Activated naive CD4-positive, alpha-beta T cell treated with anti-CD3 and anti-CD28 coated beads, Interleukin-2, amount 50 U/mL, for 24 hours (primary cell): ENCODE measurements at regions not wholly inside any gene's neighbourhood (a gene's known extent, or its start where the extent isn't known, plus 50 kb on each side); places are given as distances from the start of the nearest gene placed in this dataset.
"Not testable (repeated sequence)": the region's sequence is repeated elsewhere in the genome, so short reads cannot be mapped to it uniquely, and the experiment has no call there.

Experiments
- H3K27ac Mint-ChIP-seq: one replicate; pipeline ENCODE4 v1.8.0; 2021; ENCODE audit warnings: mild to moderate bottlenecking, mixed read lengths
- H3K27me3 Mint-ChIP-seq: one replicate; pipeline ENCODE4 v1.8.0; 2021; ENCODE audit warnings: mixed read lengths
- H3K36me3 Mint-ChIP-seq: one replicate; pipeline ENCODE4 v1.8.0; 2021; ENCODE audit warnings: mixed read lengths
- H3K4me1 Mint-ChIP-seq: one replicate; pipeline ENCODE4 v1.8.0; 2021; ENCODE audit warnings: mixed read lengths
- H3K4me3 Mint-ChIP-seq: one replicate; pipeline ENCODE4 v1.8.0; 2021; ENCODE audit warnings: mild to moderate bottlenecking, mixed read lengths
- H3K9me3 Mint-ChIP-seq: one replicate; pipeline ENCODE4 v1.8.0; 2021; ENCODE audit warnings: mixed read lengths

DNA sequence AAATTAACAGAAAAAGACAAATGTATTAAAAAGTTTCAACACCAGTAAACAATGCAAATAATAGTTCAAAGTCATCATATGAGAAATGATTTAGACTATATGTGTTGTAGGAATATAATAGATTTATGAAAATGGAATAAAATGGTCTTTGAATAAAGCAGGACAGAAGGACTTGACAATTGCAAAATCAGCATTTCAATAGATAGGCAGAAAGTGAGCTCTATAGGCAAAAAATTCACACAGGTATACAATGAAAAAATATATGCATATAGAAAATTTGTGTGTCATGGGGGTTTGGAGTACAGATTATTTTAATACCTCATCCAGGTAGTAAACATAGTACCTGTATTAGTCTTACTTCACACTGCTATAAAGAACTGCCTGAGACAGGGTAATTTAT lies 571.1 kb upstream of the EYS start:
- Mint-ChIP-seq H3K9me3 (no peaks in the 10 kb centered on the region), H3K36me3 (no peaks in the 10 kb centered on the region), H3K27ac (no peak overlapping the region), H3K4me3 (no peak overlapping the region), H3K27me3 (no peaks in the 10 kb centered on the region), H3K4me1 (no peaks in the 10 kb centered on the region)

DNA sequence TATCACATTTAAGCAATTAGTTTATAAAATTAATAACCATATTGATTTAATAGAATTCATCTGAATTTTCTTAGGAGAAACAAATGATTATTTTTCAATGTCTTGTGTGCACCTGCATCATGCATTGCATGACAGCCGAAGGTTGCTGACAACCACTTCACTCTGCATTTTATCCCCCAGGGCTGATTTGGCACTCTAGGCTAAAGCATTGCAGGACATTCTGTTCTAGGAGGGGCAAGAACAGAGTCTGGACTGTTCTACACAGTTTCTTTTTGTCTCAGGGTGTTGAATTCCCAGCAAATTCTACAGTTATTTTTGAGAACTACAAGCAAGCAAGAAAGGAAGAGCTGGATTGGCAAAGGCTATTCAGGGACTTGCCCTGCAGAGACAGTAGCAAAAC lies 570.4 kb upstream of the EYS start:
- Mint-ChIP-seq H3K4me3 (no peak overlapping the region), H3K4me1 (no peaks in the 10 kb centered on the region), H3K9me3 (no peaks in the 10 kb centered on the region), H3K36me3 (no peaks in the 10 kb centered on the region), H3K27me3 (no peaks in the 10 kb centered on the region), H3K27ac (no peak overlapping the region)

DNA sequence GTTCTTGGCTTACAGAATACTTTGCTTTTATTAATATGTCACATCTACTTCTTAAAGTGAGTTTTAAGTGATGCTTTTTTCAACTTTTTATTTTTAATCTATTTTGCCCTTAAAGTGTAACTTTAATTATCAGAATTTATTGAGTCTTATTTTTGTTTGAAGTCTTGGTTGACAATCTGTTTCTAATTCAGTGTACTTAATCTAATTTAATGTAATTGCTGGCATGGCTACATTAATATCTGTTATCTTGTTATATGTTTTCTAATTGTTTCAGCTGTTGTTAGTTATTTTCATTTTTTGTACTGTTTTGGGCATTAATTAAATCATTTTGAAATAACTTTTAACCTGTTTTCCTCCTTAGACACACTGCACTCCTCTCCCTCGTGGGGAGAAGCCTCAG lies 558.7 kb upstream of the EYS start:
- Mint-ChIP-seq H3K4me1 (no peaks in the 10 kb centered on the region), H3K9me3 (peaks cover under 1% of the 10 kb centered on the region), H3K36me3 (no peaks in the 10 kb centered on the region), H3K27me3 (no peaks in the 10 kb centered on the region), H3K27ac (no peak overlapping the region), H3K4me3 (no peak overlapping the region)

DNA sequence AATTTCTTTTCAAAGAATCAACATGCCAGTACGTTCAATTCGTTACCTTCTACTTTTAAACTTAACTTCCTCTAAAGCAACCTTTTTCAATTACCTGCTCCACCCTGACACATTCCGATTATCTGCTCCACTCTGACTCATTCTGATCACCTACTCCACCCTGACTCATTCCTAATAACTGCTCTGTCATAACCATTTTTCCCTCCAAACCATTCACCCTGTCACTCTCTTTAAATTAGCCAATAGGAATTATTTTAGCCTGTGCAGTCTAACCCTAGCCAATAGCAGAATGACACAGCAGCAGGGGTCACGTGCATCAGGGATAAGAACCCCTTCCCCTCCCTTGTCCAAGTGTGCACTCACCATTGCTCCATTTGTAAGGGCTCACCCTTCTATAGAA lies 557.4 kb upstream of the EYS start:
- H3K27me3 Mint-ChIP-seq: no peaks in the 10 kb centered on the region
- H3K36me3 Mint-ChIP-seq: no peaks in the 10 kb centered on the region
- H3K4me1 Mint-ChIP-seq: no peaks in the 10 kb centered on the region
- H3K4me3 Mint-ChIP-seq: no peak overlapping the region
- H3K9me3 Mint-ChIP-seq: no peaks in the 10 kb centered on the region
- H3K27ac Mint-ChIP-seq: no peak overlapping the region

DNA sequence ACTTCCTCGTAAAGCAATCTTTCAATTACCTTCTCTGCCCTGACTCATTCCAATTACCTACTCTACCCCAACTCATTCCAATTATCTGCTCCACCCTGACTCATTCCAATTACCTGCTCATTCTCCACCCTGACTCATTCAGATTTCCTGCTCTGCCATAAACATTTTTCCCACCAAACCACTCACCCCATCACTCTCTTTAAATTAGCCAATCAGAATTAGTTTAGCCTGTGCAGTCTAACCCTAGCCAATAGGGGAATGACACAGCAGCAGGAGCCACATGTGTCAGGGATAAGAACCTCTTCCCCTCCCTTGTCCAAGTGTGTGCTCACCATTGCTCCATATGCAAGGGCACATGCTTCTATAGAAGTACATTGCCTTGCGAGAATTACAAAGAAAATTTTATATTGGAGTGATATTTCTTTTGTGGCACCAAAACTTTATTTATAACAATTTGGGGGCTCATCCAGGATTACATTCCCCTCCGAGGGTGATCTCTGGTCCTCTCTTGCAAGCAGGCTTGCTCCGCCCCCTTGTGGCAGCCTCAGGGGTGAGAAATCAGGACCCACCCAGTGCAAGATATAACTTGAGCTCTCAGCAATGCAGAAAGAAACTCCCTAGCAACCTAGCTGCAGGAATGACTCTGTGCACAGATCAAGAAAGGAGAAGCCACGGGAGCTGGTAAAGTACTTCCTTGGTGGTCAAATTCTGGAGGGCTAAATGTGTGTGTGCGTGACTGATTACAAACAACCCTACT lies 551.9 kb upstream of the EYS start:
- H3K9me3 Mint-ChIP-seq, H3K36me3 Mint-ChIP-seq: not testable (repeated sequence)

DNA sequence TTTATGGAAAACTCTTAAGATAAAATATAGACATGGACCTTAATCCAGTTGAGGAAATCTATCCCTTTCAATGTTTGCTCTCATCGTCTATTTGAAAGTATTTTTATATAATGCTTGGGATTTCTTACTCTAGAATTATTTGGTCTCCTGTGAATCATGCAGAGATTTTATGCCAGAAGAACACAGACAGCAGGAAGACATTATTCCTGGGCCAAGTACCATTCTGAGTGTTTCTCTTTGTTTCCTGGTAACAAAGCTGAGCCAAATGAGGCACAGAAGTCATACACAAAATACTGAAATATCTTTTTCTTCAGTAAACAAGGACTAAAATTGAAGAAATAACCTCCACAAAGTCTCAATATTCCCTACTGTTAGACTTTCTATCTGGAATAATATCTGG lies 538.2 kb upstream of the EYS start:
- Mint-ChIP-seq H3K4me1 (no peaks in the 10 kb centered on the region), H3K36me3 (no peaks in the 10 kb centered on the region), H3K9me3 (peaks cover 5% of the 10 kb centered on the region), H3K4me3 (no peak overlapping the region), H3K27ac (no peak overlapping the region), H3K27me3 (no peaks in the 10 kb centered on the region)

More for the DNA sequence above, 551.9 kb upstream of the EYS start:
- H3K27ac Mint-ChIP-seq, H3K4me1 Mint-ChIP-seq, H3K4me3 Mint-ChIP-seq, H3K27me3 Mint-ChIP-seq: not testable (repeated sequence)

DNA sequence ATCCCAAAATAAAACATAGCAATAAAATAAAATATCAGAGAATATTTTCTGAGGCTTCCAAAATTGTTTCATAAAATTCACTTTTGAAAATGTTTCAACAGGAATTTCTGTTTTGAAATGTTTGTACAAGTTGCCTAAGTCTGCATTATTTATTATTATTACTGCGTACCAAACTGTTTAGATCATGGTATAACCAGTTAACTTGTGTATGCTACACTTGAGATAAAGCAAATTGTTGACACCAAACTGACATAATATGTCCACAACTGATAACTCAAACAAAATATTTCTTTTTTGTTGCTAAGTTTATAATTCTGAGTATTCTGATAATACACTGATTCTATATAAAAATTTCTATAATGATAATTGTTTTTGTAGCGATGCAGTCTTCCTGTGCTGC lies 531.8 kb upstream of the EYS start:
- no peaks in the 10 kb centered on the region for H3K36me3 Mint-ChIP-seq
- H3K4me1 Mint-ChIP-seq: no peaks in the 10 kb centered on the region
- peaks cover 4% of the 10 kb centered on the region for H3K9me3 Mint-ChIP-seq
- H3K27ac Mint-ChIP-seq: no peak overlapping the region
- no peaks in the 10 kb centered on the region for H3K27me3 Mint-ChIP-seq
- no peak overlapping the region for H3K4me3 Mint-ChIP-seq

DNA sequence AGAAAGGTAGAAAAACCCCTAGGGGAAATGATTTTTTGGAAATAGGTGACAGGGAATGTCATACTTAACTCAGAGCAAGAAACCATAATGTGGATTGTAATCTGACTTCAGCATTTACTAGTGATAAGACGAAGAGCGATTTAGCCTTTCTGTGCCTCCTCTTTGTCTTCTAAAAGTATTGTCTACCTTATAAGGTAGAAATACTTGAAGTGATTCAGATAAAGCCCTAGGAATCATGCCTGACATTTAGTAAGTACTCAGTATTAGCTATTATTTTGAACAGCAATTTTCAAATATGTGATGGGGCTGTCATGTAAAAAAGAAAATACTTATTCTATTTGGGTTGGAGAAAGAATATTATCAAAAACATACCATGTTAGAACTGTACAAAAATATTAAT lies 525.9 kb upstream of the EYS start:
- no peak overlapping the region for H3K4me3 Mint-ChIP-seq
- no peaks in the 10 kb centered on the region for H3K9me3 Mint-ChIP-seq
- no peaks in the 10 kb centered on the region for H3K36me3 Mint-ChIP-seq
- no peaks in the 10 kb centered on the region for H3K4me1 Mint-ChIP-seq
- no peak overlapping the region for H3K27ac Mint-ChIP-seq
- H3K27me3 Mint-ChIP-seq: no peaks in the 10 kb centered on the region

DNA sequence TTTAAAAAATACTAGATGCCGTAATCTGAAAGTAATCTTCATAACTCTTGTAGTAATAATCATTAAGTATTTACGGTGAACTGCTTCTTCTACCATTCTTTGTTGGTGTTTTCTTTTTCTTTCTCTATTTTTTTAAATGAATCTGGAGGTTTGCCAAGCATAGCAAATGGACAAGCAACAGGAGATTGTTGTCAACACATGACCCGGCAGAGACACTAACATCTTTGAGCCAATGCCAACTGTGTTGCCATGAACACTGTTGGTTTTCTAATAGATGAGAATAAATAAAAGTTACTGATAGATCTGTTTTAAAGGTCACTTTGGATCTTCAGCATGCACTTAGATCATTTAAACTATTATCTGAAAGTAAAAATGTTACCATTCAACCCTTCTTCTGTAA lies 523.6 kb upstream of the EYS start:
- Mint-ChIP-seq H3K9me3 (no peaks in the 10 kb centered on the region), H3K4me3 (no peak overlapping the region), H3K27me3 (no peaks in the 10 kb centered on the region), H3K36me3 (no peaks in the 10 kb centered on the region), H3K27ac (no peak overlapping the region), H3K4me1 (no peaks in the 10 kb centered on the region)

DNA sequence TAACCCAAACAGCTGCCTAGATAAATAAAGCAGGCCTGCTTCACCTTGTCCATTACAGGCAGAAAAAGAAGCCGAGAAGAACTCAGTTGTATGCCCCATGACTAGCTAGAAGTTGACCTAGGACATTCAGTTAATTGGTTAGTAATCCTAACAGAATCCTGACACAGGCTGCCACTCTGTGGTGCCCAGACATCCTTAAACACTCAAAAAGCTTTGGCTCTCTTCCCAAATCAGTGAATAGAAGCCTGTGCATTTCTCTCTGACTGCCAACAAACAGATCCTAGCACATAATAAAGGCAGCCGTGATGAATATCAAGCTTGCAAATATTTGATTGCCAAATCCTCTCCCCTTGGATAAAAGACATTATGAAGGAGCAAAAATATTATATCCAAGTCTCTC lies 519.1 kb upstream of the EYS start:
- Mint-ChIP-seq H3K27me3 (no peaks in the 10 kb centered on the region), H3K36me3 (no peaks in the 10 kb centered on the region), H3K9me3 (no peaks in the 10 kb centered on the region), H3K4me1 (no peaks in the 10 kb centered on the region), H3K27ac (no peak overlapping the region), H3K4me3 (no peak overlapping the region)

DNA sequence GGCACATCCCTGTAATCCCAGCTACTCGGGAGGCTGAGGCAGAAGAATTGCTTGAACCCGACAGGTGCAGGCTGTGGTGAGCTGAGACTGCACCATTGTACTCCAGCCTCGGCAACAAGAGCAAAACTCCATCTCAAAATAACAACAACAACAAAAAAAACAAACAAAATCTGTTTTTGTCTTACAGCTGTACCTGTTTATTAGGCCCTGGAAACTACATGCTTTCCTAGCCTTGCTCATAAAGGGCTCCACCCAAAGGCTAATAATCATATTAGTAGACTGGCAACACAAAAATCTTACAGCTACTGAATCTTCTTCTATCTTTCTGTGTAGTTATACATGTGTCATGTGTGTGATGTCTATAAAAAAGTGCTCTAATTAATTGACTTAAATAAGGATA lies 503.9 kb upstream of the EYS start:
- Mint-ChIP-seq H3K4me1 (no peaks in the 10 kb centered on the region), H3K27me3 (no peaks in the 10 kb centered on the region), H3K4me3 (no peak overlapping the region), H3K27ac (no peak overlapping the region), H3K36me3 (no peaks in the 10 kb centered on the region), H3K9me3 (no peaks in the 10 kb centered on the region)

DNA sequence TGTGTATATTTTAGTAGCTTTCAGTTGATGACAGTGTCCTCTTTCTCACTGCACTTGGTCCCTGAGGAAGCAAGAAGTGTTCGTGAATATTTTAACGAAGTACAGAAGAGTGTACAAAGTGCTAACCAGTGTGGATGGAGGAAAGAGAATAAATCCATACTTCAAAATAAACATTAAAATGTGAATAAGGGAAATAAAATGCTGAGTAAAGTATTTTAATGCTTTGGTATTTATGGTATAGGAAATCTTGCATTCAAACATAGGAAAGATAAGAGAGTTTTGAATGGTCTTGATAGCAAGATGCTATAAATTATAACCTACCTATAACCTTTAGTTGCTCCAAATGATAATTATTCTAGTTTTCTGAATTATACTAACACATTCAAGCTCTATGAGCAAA lies 493.4 kb upstream of the EYS start:
- H3K4me3 Mint-ChIP-seq: no peak overlapping the region
- H3K36me3 Mint-ChIP-seq: no peaks in the 10 kb centered on the region

DNA sequence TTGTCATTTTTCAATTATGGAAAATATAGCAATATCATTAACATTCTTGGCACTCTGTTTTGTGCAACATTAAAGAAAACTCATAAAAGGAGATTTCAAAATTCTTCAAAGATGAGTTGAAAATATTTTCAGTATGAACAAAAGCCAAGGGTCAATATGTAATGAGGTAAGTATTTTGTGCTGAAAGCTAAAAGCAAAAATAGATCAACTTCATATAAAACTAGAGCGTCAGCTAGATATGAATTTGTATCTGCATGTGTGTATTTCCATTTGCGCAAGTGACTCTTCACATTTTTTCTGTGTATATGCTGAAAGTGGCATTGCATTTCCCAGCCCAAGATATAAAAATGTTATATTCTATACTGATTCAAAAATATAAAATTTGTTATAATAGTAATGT lies 492.1 kb upstream of the EYS start:
- Mint-ChIP-seq H3K27me3 (no peaks in the 10 kb centered on the region), H3K36me3 (no peaks in the 10 kb centered on the region), H3K4me1 (no peaks in the 10 kb centered on the region), H3K9me3 (peaks cover 4% of the 10 kb centered on the region), H3K27ac (no peak overlapping the region), H3K4me3 (no peak overlapping the region)

More for the DNA sequence above, 493.4 kb upstream of the EYS start:
- Mint-ChIP-seq H3K27ac (no peak overlapping the region), H3K9me3 (peaks cover 4% of the 10 kb centered on the region), H3K4me1 (no peaks in the 10 kb centered on the region), H3K27me3 (no peaks in the 10 kb centered on the region)

DNA sequence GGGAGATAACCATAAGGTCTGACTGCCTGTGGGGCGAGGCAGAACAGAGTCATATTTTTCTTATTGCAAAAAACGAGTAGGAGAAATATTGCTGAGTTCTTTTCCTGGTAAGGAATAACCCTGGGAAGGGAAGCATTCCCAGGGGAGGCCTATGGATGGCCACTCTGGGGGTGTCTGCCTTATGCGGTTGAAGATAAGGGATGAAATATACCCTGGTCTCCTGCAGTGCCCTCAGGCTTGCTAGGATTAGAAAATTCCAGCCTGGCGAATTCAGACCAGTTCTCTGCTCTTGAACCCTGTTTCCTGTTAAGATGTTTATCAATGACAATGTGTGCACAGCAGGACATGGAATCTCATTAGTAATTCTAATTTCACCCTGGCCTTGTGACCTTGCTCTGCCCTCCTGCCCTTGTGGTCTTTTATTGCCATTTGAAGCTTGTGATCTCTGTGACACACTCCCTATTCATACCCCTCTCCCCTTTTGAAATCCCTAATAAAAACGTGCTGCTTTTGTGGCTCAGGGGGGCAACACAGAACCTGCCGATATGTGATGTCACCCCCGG lies 491.1 kb upstream of the EYS start:
- Mint-ChIP-seq H3K4me3 (no peak overlapping the region), H3K27ac (no peak overlapping the region), H3K36me3 (no peaks in the 10 kb centered on the region), H3K9me3 (peaks cover 4% of the 10 kb centered on the region), H3K27me3 (no peaks in the 10 kb centered on the region), H3K4me1 (no peaks in the 10 kb centered on the region)

DNA sequence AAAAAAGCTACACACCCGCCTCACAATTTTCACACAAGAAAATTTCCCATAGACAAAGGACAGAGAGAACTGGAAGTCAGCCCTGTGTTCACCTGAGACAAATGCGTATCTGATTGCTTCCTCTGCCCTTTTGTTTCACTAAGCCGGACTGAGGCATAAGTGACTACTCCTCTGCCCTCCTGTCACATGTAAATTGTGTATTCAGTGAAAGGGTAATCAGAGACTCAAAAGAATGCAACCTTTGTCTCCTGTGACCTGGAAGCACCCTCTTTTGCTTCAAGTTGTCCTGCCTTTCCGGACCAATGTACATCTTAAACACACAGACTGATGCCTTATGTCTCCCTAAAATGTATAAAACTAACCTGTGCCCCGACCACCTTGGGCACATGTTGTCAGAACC lies 483.8 kb upstream of the EYS start:
- no peak overlapping the region for H3K4me3 Mint-ChIP-seq
- no peaks in the 10 kb centered on the region for H3K36me3 Mint-ChIP-seq
- no peak overlapping the region for H3K27ac Mint-ChIP-seq
- peaks cover 6% of the 10 kb centered on the region for H3K9me3 Mint-ChIP-seq
- no peaks in the 10 kb centered on the region for H3K27me3 Mint-ChIP-seq
- H3K4me1 Mint-ChIP-seq: no peaks in the 10 kb centered on the region

DNA sequence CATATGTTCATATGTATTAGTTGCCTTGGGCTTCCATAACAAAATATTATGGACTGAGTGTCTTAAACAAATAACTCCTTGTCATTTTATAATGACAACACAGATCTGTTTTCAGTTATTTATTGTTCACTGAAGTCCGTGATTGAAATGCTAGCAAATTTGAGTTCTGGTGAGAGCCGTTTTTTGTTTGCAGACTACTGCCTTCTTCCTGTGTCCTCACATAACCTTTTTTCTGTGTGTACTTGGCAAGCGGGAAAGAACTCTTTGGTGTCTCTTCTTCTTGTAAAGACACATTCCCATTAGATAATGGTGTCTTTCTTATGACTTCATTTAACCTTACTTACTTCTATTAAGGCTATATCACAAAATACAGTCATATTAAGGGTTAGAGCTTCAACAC lies 482.9 kb upstream of the EYS start:
- Mint-ChIP-seq H3K9me3 (peaks cover 5% of the 10 kb centered on the region), H3K27me3 (no peaks in the 10 kb centered on the region), H3K4me3 (no peak overlapping the region), H3K4me1 (no peaks in the 10 kb centered on the region), H3K36me3 (no peaks in the 10 kb centered on the region), H3K27ac (no peak overlapping the region)

DNA sequence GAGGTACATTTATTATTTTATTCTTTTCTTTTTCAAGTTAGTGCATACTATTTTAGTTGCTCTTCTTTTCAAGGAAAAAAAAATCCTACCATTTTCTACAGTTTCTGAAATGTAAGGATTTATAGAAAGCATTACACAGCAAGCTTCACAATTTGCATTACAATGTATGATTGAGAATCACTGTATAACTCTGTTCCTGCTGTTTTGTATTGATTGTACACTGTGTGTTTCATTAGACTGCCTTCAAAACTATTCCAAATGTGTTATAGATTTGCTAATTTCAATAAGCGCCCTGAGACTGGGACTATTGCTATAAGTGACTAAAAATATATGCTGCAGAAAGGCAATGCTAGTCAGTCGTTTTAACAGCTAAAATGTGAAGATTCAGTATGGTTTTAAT lies 479.7 kb upstream of the EYS start:
- Mint-ChIP-seq H3K4me3 (no peak overlapping the region), H3K36me3 (no peaks in the 10 kb centered on the region), H3K27me3 (no peaks in the 10 kb centered on the region), H3K27ac (no peak overlapping the region), H3K9me3 (peaks cover 5% of the 10 kb centered on the region), H3K4me1 (no peaks in the 10 kb centered on the region)
